ENCODE measurements at regions not wholly inside any gene's neighbourhood (a gene's known extent, or its start where the extent isn't known, plus 50 kb on each side); places are given as distances from the start of the nearest gene placed in this dataset.

- TF ChIP-seq EZH2phosphoT487 (IDR thresholded peaks at IDR 0.05; ENCODE audit: borderline replicate concordance) (no peak), CTCF (conservative IDR thresholded peaks at IDR 0.05; ENCODE audit: low read length) (no peak)
- no peaks in the 10 kb centered on the region for H3F3A ChIP-seq (ENCODE audit: low read depth)
- H3K79me2 ChIP-seq (ENCODE audit: insufficient read depth, low read length): no peaks in the 10 kb centered on the region
These were observed 1037.6 kb downstream of the DSC3 start for GRCh38 chr18:30004965-30005364.

GRCh38 chr18:29982218-29982617, 1060.3 kb downstream of the DSC3 start:
- H3K4me3 ChIP-seq (ENCODE audit: low read length, poor library complexity, severe bottlenecking): no peak overlapping the region
- H3K79me2 ChIP-seq (ENCODE audit: insufficient read depth, low read length): no peaks in the 10 kb centered on the region
- H3K9ac ChIP-seq (ENCODE audit: low read depth, low read length, poor library complexity, severe bottlenecking): no peak overlapping the region
- TF ChIP-seq EZH2phosphoT487 (IDR thresholded peaks at IDR 0.05; ENCODE audit: borderline replicate concordance) (no peak), CTCF (conservative IDR thresholded peaks at IDR 0.05; ENCODE audit: low read length) (no peak)
- no peak overlapping the region for H2AFZ ChIP-seq (ENCODE audit: low read length)
- no peaks in the 10 kb centered on the region for H3K4me1 ChIP-seq (ENCODE audit: insufficient read depth, low read length, poor library complexity, severe bottlenecking)
- H3K36me3 ChIP-seq (ENCODE audit: insufficient read depth, low read length): no peaks in the 10 kb centered on the region
- H3F3A ChIP-seq (ENCODE audit: low read depth): no peaks in the 10 kb centered on the region
- no peaks in the 10 kb centered on the region for H3K9me3 ChIP-seq (ENCODE audit: insufficient read depth, low read depth, low read length)
- no peaks in the 10 kb centered on the region for H3K27me3 ChIP-seq (ENCODE audit: insufficient read depth, low read length, poor library complexity, severe bottlenecking)
- H3K4me2 ChIP-seq (ENCODE audit: low read depth, low read length, poor library complexity, severe bottlenecking): no peak overlapping the region
- no peaks in the 10 kb centered on the region for H4K20me1 ChIP-seq (ENCODE audit: insufficient read depth, low read length, poor library complexity, severe bottlenecking)
- H3K9me2 ChIP-seq (replicated peaks; ENCODE audit: low read depth, low read length): no peaks in the 10 kb centered on the region

More at GRCh38 chr18:30004965-30005364, 1037.6 kb downstream of the DSC3 start:
- Histone ChIP-seq H3K4me1 (ENCODE audit: insufficient read depth, low read length, poor library complexity, severe bottlenecking) (no peaks in the 10 kb centered on the region), H3K36me3 (ENCODE audit: insufficient read depth, low read length) (no peaks in the 10 kb centered on the region), H3K4me2 (ENCODE audit: low read depth, low read length, poor library complexity, severe bottlenecking) (no peak overlapping the region), H3K9me2 (replicated peaks; ENCODE audit: low read depth, low read length) (no peaks in the 10 kb centered on the region), H2AFZ (ENCODE audit: low read length) (no peak overlapping the region), H4K20me1 (ENCODE audit: insufficient read depth, low read length, poor library complexity, severe bottlenecking) (no peaks in the 10 kb centered on the region), H3K9ac (ENCODE audit: low read depth, low read length, poor library complexity, severe bottlenecking) (no peak overlapping the region), H3K9me3 (ENCODE audit: insufficient read depth, low read depth, low read length) (no peaks in the 10 kb centered on the region), H3K4me3 (ENCODE audit: low read length, poor library complexity, severe bottlenecking) (no peak overlapping the region), H3K27me3 (ENCODE audit: insufficient read depth, low read length, poor library complexity, severe bottlenecking) (no peaks in the 10 kb centered on the region)

- Histone ChIP-seq H3K4me1 (ENCODE audit: insufficient read depth, low read length, poor library complexity, severe bottlenecking) (no peaks in the 10 kb centered on the region), H3K27me3 (ENCODE audit: insufficient read depth, low read length, poor library complexity, severe bottlenecking) (no peaks in the 10 kb centered on the region), H4K20me1 (ENCODE audit: insufficient read depth, low read length, poor library complexity, severe bottlenecking) (no peaks in the 10 kb centered on the region), H3K9me3 (ENCODE audit: insufficient read depth, low read depth, low read length) (no peaks in the 10 kb centered on the region), H3K9me2 (replicated peaks; ENCODE audit: low read depth, low read length) (no peaks in the 10 kb centered on the region), H3K36me3 (ENCODE audit: insufficient read depth, low read length) (no peaks in the 10 kb centered on the region), H3K4me2 (ENCODE audit: low read depth, low read length, poor library complexity, severe bottlenecking) (no peak overlapping the region), H3K9ac (ENCODE audit: low read depth, low read length, poor library complexity, severe bottlenecking) (no peak overlapping the region), H3F3A (ENCODE audit: low read depth) (no peaks in the 10 kb centered on the region), H2AFZ (ENCODE audit: low read length) (no peak overlapping the region), H3K4me3 (ENCODE audit: low read length, poor library complexity, severe bottlenecking) (no peak overlapping the region), H3K79me2 (ENCODE audit: insufficient read depth, low read length) (no peaks in the 10 kb centered on the region)
- no peak for TF ChIP-seq CTCF (conservative IDR thresholded peaks at IDR 0.05; ENCODE audit: low read length)
- TF ChIP-seq EZH2phosphoT487 (IDR thresholded peaks at IDR 0.05; ENCODE audit: borderline replicate concordance): no peak
These were observed 1062.7 kb downstream of the DSC3 start for GRCh38 chr18:29979881-29980280.
